NCI-H226 (cell line): ENCODE measurements at regions not wholly inside any gene's neighbourhood (a gene's known extent, or its start where the extent isn't known, plus 50 kb on each side); places are given as distances from the start of the nearest gene placed in this dataset.

ENCODE experiments used
- DNase-seq: peaks from one replicate; pipeline ENCODE4 v3.0.0-alpha.2; 2015

- DNase-seq, result peak; percentile 28
Observed at GRCh38 chr17:68812876-68813584, 142.2 kb downstream of the ABCA8 start.

GRCh38 chr17:68809148-68809547, 146.0 kb downstream of the ABCA8 start:
- DNase-seq, result no peak

- DNase-seq, result no peak
Observed at GRCh38 chr17:68807998-68808772, 147.0 kb downstream of the ABCA8 start.

- DNase-seq, result no peak
Observed at GRCh38 chr17:68805609-68806008, 149.6 kb downstream of the ABCA8 start.

DNA sequence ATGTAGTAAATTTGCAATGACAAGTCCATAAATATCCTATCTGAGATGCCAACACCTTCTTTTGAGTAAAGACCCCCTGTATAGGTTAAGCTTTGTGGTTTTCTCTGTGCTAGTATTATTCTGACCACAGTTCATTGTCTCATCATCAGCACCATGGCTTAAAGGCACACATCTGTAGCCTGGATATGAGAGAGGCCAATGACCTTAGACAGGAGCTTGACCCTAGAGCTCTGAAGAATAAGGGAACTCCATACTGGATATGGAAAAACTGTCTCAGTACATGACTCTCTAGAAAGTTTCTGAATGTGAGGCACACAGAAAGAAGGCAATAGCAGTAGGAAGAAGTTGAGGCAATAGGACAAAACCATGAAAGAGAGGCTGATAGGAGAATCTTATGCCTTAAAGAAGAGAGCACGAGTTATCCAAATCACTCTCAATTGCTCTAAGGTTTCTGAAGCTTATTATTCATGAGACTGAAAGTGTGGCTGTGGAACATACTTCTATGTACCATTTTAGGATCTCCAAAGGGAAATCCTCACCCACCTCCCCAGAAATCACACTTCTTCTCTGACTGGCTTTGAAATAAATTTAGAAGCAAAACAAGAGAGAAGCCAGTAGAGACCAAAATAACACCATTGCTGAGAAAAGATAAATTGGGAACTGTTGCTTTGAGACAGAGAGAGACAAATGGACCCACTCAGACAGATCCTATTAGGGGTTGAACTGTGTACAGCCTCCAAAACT, 150.2 kb downstream of the ABCA8 start:
- DNase-seq, result no peak

DNA sequence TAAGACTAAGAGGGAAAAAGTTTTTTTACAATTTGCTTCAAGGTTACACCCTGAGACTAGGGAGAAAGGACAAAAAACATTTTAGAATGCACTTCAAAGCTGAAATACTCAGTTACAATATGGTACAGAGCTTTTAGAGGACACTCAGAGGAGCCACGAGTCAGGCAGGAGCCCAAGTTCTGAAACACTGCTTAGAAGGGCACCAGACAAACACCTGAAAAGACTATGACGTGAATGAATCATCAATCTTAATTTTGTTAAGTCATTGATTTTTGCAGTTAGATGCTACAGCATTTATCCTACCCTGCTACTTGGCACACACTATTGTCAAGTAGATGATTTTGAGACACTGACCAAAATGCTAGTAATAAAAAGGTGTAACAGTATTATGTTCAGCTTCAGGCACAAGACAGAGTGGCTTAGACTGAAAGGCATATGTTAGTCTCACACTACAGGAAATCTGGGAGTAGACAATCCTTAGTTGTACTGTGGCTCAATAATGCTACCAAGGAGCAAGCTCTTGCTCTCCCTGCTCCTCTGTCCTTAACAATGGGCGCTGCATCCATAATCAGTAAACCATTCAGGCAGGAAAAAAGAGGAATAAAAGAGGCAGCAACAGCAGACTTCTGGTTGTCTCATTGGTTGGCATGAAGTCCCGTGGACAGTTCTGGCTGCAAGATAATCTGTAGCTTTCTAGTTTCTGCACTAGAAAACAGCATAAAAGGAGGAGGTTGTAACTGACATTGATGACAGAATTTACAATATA, 151.8 kb downstream of the ABCA8 start:
- no peak for DNase-seq

- DNase-seq, result no peak
Observed at GRCh38 chr17:68801335-68802247, 153.6 kb downstream of the ABCA8 start.

GRCh38 chr17:68800751-68801150, 154.4 kb downstream of the ABCA8 start:
- no peak for DNase-seq

DNA sequence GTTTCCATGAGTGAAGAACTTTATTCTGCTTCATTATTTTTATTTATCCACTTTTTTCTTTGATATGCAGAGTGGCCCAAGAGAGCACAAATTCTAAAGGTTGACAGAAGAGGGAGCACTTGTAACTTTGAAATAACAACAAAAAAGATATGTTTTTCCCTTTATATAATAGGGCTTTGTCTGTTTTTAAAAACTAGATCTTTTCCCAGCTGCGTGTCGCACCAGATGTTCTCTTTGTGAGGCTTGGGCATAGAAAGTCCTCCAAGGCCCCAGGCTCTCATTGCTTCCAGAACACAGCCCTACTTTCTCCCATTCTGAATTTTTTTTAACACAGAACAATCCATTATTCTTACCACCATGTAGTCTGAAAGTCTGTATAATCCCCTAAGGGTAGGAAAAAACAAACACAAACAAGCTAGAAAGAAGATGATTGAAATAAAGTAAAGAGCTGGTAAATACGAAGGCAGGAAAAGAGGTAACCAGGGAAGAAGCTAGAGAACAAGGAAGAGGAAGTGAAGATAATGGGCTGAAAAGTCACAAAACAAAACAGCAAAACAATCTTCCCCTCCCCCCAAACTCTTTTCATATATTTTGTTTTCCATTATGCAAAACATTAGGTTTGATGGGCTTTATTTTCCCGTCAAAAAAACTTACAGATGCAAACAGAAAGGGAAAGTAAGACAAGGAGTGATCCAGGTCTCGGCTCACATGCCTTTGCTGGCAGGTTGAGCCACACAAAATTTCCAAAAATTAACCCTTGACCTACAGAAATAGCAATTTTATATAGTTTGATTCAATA, 160.4 kb downstream of the ABCA8 start:
- DNase-seq, result no peak

DNA sequence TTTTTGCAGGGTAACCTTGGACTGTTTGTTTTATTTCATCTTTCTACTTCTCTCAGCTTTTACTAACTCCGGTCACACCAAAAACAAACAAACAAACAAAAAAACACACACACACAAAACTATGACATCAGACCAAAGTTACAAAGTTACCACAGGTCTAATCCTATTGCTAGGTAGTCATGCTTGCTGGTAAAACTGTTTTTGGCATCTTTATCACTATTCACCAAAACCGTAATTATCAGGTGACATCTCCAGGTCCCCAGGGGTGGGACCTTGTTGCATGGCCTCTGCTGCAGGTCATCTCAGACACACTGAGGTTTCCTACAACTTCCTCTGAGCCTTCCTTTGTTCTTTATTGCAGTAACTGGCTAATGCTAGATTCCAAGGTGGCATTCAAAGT, 162.3 kb downstream of the ABCA8 start:
- no peak for DNase-seq

- DNase-seq, result no peak
Observed at GRCh38 chr17:68792042-68792685, 163.0 kb downstream of the ABCA8 start.

GRCh38 chr17:68790931-68791330, 164.3 kb downstream of the ABCA8 start:
- no peak for DNase-seq

DNA sequence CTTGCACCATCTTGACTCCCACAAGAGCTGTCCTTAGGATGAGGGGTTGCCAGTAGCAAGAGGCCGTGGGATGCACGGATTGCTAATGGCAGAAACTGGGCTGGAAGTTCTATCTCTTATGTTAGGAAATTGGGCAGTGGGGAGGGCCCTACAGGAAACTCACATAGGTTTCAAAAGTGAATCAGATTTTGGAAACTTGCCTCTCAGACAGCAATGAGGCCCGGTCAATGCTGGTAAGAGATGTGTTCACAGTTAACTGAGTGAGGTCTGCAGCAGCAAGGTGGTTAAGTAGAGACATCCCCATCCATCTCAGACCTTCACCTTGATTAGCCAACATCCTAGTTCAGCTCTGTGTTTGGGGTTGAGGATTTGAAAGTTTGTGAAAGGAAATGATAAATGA, 164.7 kb downstream of the ABCA8 start:
- DNase-seq, result no peak

GRCh38 chr17:68789203-68789962, 165.8 kb downstream of the ABCA8 start:
- no peak for DNase-seq

GRCh38 chr17:68785565-68786486, 169.4 kb downstream of the ABCA8 start:
- no peak for DNase-seq

DNA sequence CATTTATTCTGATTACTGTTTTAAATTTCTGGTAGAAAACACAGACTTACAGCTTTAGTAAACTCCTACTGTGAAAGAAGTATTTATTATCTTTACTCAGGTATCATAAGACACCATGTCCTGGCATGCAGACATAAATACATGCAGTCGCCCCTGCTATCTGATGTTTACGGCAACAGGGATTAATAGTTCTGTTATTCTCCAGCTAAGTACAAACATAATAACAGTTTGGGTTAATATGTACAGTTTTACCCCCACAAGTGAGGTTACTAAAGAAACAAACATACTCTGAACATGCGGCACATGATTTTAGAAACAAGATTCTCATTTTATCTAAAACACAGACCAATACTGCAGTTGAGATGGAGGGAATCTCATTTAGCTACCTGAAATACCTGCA, 170.8 kb downstream of the ABCA8 start:
- no peak for DNase-seq

- DNase-seq, result no peak
Observed at GRCh38 chr17:68783861-68784260, 171.3 kb downstream of the ABCA8 start.

GRCh38 chr17:68782789-68783188, 172.4 kb downstream of the ABCA8 start:
- no peak for DNase-seq

DNA sequence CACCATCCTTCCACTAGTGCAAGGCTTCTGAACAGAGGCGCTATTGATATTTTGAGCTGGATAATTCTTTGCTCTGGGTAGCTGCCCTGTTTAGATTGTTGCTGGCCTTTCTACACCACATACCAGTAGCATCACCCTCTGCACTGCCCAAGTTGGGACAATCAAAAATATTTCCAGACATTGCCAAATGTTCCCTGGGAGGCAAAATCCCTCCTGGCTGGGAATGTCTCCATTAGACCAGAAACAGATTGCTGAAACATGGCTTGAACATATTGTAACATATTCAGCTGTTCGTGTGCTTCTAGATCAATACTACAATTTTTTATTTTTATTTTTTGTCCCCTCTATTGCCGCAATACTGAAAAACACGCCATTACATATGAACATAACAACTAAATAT, 174.6 kb downstream of the ABCA8 start:
- DNase-seq, result no peak
